ENCODE measurements at regions not wholly inside any gene's neighbourhood (a gene's known extent, or its start where the extent isn't known, plus 50 kb on each side); places are given as distances from the start of the nearest gene placed in this dataset.
A peak's percentile ranks its signal among the peaks of the same experiment; 100 is the strongest.

- no peak for DNase-seq
Observed at GRCh38 chr11:40062616-40063015, 1396.8 kb downstream of the LRRC4C start.

GRCh38 chr11:40061221-40061620 is 1398.2 kb downstream of the LRRC4C start:
- DNase-seq, result peak; percentile 5

- DNase-seq, result peak; percentile 77
Observed at GRCh38 chr11:40054631-40055030, 1404.8 kb downstream of the LRRC4C start.

- DNase-seq, result no peak
Observed at GRCh38 chr11:40045312-40045711, 1414.1 kb downstream of the LRRC4C start.

- peak; percentile 79 for DNase-seq
Observed at GRCh38 chr11:40037005-40037404, 1422.4 kb downstream of the LRRC4C start.

- DNase-seq, result no peak
Observed at GRCh38 chr11:40032331-40032730, 1427.1 kb downstream of the LRRC4C start.

- no peak for DNase-seq
Observed at GRCh38 chr11:40030867-40031266, 1428.6 kb downstream of the LRRC4C start.

- no peak for DNase-seq
Observed at GRCh38 chr11:40029391-40029790, 1430.1 kb downstream of the LRRC4C start.

- DNase-seq, result no peak
Observed at GRCh38 chr11:40027720-40028119, 1431.7 kb downstream of the LRRC4C start.

GRCh38 chr11:40023724-40024123 is 1435.7 kb downstream of the LRRC4C start:
- no peak for DNase-seq

GRCh38 chr11:40010011-40010410 is 1449.4 kb downstream of the LRRC4C start:
- DNase-seq, result no peak

- DNase-seq, result no peak
Observed at GRCh38 chr11:39992551-39992950, 1466.9 kb downstream of the LRRC4C start.

- peak; percentile 69 for DNase-seq
Observed at GRCh38 chr11:39990421-39990831, 1469.0 kb downstream of the LRRC4C start.

- no peak for DNase-seq
Observed at GRCh38 chr11:39975091-39975490, 1484.4 kb downstream of the LRRC4C start.

GRCh38 chr11:39972461-39972860 is 1487.0 kb downstream of the LRRC4C start:
- DNase-seq, result no peak

GRCh38 chr11:39971938-39972337 is 1487.5 kb downstream of the LRRC4C start:
- no peak for DNase-seq

GRCh38 chr11:39968071-39968470 is 1491.4 kb downstream of the LRRC4C start:
- no peak for DNase-seq

- no peak for DNase-seq
Observed at GRCh38 chr11:39965701-39966100, 1493.8 kb downstream of the LRRC4C start.

- no peak for DNase-seq
Observed at GRCh38 chr11:39960206-39960605, 1499.2 kb downstream of the LRRC4C start.

- DNase-seq, result no peak
Observed at GRCh38 chr11:39932966-39933365, 1526.5 kb downstream of the LRRC4C start.

GRCh38 chr11:39917256-39917655 is 1542.2 kb downstream of the LRRC4C start:
- DNase-seq, result no peak

GRCh38 chr11:39910087-39910486 is 1549.4 kb downstream of the LRRC4C start:
- no peak for DNase-seq

GRCh38 chr11:39860931-39861330 is 1598.5 kb downstream of the LRRC4C start:
- no peak for DNase-seq

- no peak for DNase-seq
Observed at GRCh38 chr11:39817241-39817640, 1642.2 kb downstream of the LRRC4C start.

- DNase-seq, result no peak
Observed at GRCh38 chr11:39810358-39810757, 1649.1 kb downstream of the LRRC4C start.

GRCh38 chr11:39809833-39810232 is 1649.6 kb downstream of the LRRC4C start:
- DNase-seq, result no peak
